Vagina (tissue), 2 donors: ENCODE measurements at regions not wholly inside any gene's neighbourhood (a gene's known extent, or its start where the extent isn't known, plus 50 kb on each side); places are given as distances from the start of the nearest gene placed in this dataset.
"Not testable (repeated sequence)": the region's sequence is repeated elsewhere in the genome, so short reads cannot be mapped to it uniquely, and the experiment has no call there.

Experiments
- DNase-seq, 2 donors: peaks; one replicate each; pipeline ENCODE4 v3.0.0-alpha.2; 2017; ENCODE audit errors: extremely low spot score in 2 of 2
- H3K27ac ChIP-seq: fragments of 200-600 bp; sonication (generic); one replicate; pipeline ENCODE4 v1.5.1; 2019
- H3K27me3 ChIP-seq: fragments of 200-600 bp; sonication (generic); one replicate; pipeline ENCODE4 v1.5.1; 2019
- H3K36me3 ChIP-seq, 2 donors: fragments of 200-600 bp; sonication (generic); one replicate each; pipeline ENCODE4 v1.5.1; 2017 to 2019
- H3K4me1 ChIP-seq: fragments of 200-600 bp; sonication (generic); one replicate; pipeline ENCODE4 v1.5.1; 2019
- H3K4me3 ChIP-seq, 2 donors: fragments of 200-600 bp; sonication (generic); 1 replicate in 1 of 2; 2 replicates in 1 of 2; pipeline ENCODE4 v1.5.1; 2016 to 2019
- H3K9me3 ChIP-seq: fragments of 200-600 bp; sonication (generic); one replicate; pipeline ENCODE4 v1.5.1; 2019
- POLR2A ChIP-seq, 2 donors: fragments of 450-650 bp; IDR thresholded peaks; one replicate each; pipeline ENCODE4 v1.6.1; 2017; ENCODE audit warnings: antibody characterized with exemption in 2 of 2, mild to moderate bottlenecking in 2 of 2, moderate library complexity in 2 of 2
- POLR2AphosphoS5 ChIP-seq, 2 donors: sonication (generic); formaldehyde crosslinking; IDR thresholded peaks; one replicate each; pipeline ENCODE4 v1.9.0; 2017; ENCODE audit warnings: antibody characterized with exemption in 2 of 2, mild to moderate bottlenecking in 2 of 2, low read depth in 1 of 2; ENCODE audit not compliant: insufficient read depth in 1 of 2
- intact Hi-C: fragments of 100-400 bp; cut with DNase I; formaldehyde crosslinking; loops from one replicate; pipeline ENCODE4 v1.15.1; 2023
- TF ChIP-seq, protein P1 (sequence below), 3 experiments: fragments of 450-650 bp in 2 of 3; fragments of 200-600 bp in 1 of 3; sonication (generic) in 1 of 3; IDR thresholded peaks; one replicate each; pipeline ENCODE4 v1.5.1; 2017 to 2019; ENCODE audit warnings: antibody characterized with exemption in 3 of 3, mild to moderate bottlenecking in 2 of 3, moderate library complexity in 2 of 3

DNA sequence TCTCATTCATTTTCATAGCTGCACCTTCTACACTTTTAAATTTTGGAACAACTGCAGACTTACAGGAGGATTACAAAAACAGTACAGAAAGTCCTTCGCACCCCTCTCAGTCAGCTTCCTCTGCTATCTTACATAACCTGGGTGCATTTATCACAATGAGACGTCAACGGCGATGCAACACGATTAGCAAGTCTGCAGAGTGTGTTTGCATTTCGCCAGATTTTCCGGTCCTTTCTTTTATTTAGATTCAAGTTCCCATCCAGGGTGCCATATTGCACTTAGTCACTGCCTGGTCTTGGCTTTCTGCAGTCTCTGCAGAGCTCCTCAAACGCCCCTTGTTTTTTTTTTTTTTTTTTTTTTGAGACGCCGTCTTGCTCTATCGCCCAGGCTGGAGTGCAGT is 85.9 kb downstream of the ASMT start:
- Histone ChIP-seq H3K27ac (no peak overlapping the region), H3K4me3 (no peak overlapping the region), H3K4me1 (no peaks in the 10 kb centered on the region), H3K9me3 (no peaks in the 10 kb centered on the region), H3K36me3 (no peaks in the 10 kb centered on the region), H3K27me3 (no peaks in the 10 kb centered on the region)
- intact Hi-C loops: no loop called here
- no peak for TF ChIP-seq POLR2A (IDR thresholded peaks at IDR 0.05)
- TF ChIP-seq, protein P1, sequence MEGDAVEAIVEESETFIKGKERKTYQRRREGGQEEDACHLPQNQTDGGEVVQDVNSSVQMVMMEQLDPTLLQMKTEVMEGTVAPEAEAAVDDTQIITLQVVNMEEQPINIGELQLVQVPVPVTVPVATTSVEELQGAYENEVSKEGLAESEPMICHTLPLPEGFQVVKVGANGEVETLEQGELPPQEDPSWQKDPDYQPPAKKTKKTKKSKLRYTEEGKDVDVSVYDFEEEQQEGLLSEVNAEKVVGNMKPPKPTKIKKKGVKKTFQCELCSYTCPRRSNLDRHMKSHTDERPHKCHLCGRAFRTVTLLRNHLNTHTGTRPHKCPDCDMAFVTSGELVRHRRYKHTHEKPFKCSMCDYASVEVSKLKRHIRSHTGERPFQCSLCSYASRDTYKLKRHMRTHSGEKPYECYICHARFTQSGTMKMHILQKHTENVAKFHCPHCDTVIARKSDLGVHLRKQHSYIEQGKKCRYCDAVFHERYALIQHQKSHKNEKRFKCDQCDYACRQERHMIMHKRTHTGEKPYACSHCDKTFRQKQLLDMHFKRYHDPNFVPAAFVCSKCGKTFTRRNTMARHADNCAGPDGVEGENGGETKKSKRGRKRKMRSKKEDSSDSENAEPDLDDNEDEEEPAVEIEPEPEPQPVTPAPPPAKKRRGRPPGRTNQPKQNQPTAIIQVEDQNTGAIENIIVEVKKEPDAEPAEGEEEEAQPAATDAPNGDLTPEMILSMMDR (IDR thresholded peaks at IDR 0.05): no peak
- TF ChIP-seq POLR2AphosphoS5 (IDR thresholded peaks at IDR 0.05; ENCODE audit: insufficient read depth in 1 of 2, low read depth in 1 of 2): no peak
- DNase-seq: no peak

DNA sequence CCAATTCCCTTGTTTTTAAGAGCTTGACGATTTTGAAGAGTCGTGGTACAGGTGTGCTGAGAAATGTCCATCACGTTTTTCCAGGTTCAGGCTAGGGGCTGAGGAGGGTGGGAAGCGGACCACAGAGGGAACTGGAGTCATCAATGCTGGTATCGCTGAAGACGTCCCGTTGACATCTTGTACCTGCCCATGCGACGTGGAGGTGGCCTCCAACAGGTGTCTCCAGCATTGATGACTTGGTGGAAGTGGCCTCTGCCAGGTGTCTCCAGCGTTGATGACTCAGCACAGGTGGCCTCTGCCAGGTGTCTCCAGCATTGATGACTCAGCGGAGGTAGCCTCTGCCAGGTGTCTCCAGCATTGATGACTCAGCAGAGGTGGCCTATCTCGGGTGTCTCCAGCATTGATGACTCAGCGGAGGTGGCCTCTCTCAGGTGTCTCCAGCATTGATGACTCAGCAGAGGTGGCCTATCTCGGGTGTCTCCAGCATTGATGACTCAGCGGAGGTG is 86.6 kb downstream of the ASMT start:
- H3K4me3 ChIP-seq, H3K36me3 ChIP-seq, H3K27ac ChIP-seq, H3K4me1 ChIP-seq, intact Hi-C loops, H3K9me3 ChIP-seq, H3K27me3 ChIP-seq: not testable (repeated sequence)
- DNase-seq: peak in 1 of 2 donors; percentile 69

DNA sequence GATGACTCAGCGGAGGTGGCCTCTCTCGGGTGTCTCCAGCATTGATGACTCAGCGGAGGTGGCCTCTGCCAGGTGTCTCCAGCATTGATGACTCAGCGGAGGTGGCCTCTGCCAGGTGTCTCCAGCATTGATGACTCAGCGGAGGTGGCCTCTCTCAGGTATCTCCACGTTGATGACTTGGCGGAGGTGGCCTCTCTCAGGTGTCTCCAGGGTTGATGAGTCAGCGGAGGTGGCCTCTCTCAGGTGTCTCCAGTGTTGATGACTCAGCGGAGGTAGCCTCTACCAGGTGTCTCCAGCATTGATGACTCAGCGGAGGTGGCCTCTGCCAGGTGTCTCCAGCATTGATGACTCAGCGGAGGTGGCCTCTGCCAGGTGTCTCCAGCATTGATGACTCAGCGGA is 87.3 kb downstream of the ASMT start:
- H3K4me1 ChIP-seq, intact Hi-C loops, H3K27me3 ChIP-seq, H3K36me3 ChIP-seq, DNase-seq, H3K27ac ChIP-seq, H3K4me3 ChIP-seq, H3K9me3 ChIP-seq: not testable (repeated sequence)

DNA sequence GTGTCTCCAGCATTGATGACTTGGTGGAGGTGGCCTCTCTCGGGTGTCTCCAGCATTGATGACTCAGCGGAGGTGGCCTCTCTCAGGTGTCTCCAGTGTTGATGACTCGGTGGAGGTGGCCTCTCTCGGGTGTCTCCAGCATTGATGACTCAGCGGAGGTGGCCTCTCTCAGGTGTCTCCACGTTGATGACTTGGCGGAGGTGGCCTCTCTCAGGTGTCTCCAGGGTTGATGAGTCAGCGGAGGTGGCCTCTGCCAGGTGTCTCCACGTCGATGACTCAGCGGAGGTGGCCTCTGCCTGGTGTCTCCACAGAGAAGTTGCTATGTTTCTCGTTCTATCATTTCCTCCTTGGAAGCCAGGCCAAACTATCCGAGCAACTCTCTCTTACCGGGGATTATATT is 87.7 kb downstream of the ASMT start:
- H3K27me3 ChIP-seq: not testable (repeated sequence)

DNA sequence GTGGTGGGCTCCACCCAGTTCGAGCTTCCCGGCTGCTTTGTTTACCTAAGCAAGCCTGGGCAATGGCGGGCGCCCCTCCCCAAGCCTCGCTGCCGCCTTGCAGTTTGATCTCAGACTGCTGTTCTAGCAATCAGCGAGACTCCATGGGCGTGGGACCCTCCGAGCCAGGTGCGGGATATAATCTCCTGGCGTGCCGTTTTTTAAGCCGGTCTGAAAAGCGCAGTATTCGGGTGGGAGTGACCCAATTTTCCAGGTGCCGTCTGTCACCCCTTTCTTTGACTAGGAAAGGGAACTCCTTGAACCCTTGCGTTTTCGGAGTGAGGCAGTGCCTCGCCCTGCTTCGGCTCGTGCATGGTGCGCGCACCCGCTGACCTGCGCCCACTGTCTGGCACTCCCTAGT is 94.4 kb downstream of the ASMT start:
- H3K36me3 ChIP-seq, intact Hi-C loops, H3K27me3 ChIP-seq: not testable (repeated sequence)

More for the DNA sequence above, 87.7 kb downstream of the ASMT start:
- H3K27ac ChIP-seq, intact Hi-C loops, H3K4me1 ChIP-seq, H3K36me3 ChIP-seq, H3K9me3 ChIP-seq, H3K4me3 ChIP-seq: not testable (repeated sequence)
- peak in 1 of 2 donors; percentile 10 for DNase-seq

DNA sequence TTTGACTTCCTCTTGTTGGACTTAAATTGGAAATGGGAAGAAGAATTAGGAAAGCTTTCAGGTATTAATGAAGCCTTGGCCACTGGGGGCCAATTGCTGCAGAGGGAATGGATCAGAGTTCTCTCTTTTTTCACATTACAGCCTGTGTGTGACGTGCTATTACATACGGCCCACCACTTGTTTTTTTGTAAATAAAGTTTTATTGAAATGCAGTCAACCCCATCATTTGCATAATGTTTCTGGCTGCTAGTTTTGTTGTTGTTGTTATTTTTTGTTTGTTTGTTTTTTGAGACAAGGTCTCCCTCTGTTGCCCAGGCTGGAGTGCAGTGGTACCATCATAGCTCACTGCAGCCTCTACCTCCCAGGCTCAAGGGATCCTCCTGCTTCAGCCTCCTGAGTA is 98.4 kb downstream of the ASMT start:
- DNase-seq: no peak
- no peak overlapping the region for H3K27ac ChIP-seq
- TF ChIP-seq POLR2A (IDR thresholded peaks at IDR 0.05): no peak
- TF ChIP-seq, protein P1 (IDR thresholded peaks at IDR 0.05): no peak
- no peak for TF ChIP-seq POLR2AphosphoS5 (IDR thresholded peaks at IDR 0.05; ENCODE audit: insufficient read depth in 1 of 2, low read depth in 1 of 2)
- H3K4me3 ChIP-seq: no peak overlapping the region
- no peaks in the 10 kb centered on the region for H3K4me1 ChIP-seq
- H3K27me3 ChIP-seq: no peaks in the 10 kb centered on the region
- no peaks in the 10 kb centered on the region for H3K9me3 ChIP-seq
- intact Hi-C loops: no loop called here
- no peaks in the 10 kb centered on the region for H3K36me3 ChIP-seq

More for the DNA sequence above, 94.4 kb downstream of the ASMT start:
- H3K9me3 ChIP-seq, H3K4me3 ChIP-seq, H3K4me1 ChIP-seq, DNase-seq, H3K27ac ChIP-seq: not testable (repeated sequence)

DNA sequence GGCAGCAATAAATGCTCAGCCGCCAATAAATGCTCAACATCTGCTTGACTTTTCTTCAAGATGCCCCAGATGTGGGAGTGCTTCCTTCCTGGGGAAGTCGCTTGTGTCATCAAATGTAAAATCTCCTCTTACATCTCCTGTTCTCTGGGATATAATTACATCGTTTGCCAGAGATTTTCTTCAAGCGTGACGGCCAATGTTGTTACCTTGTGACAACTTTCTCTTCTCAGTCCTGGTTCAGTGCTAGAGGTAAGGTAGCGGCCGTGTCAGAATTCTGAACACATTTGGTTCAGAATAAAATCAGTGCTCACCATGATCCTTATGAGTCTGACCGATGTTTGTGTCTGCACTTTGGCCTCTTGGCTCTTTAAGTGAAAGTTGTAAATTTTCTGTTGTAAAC is 102.5 kb downstream of the ASMT start:
- no peaks in the 10 kb centered on the region for H3K4me1 ChIP-seq
- no peaks in the 10 kb centered on the region for H3K36me3 ChIP-seq
- H3K27ac ChIP-seq: no peak overlapping the region
- intact Hi-C loops: no loop called here
- H3K4me3 ChIP-seq: no peak overlapping the region
- TF ChIP-seq POLR2AphosphoS5 (IDR thresholded peaks at IDR 0.05; ENCODE audit: insufficient read depth in 1 of 2, low read depth in 1 of 2) (no peak), POLR2A (IDR thresholded peaks at IDR 0.05) (no peak)
- TF ChIP-seq, protein P1 (IDR thresholded peaks at IDR 0.05): no peak
- H3K27me3 ChIP-seq: no peaks in the 10 kb centered on the region
- no peak for DNase-seq
- H3K9me3 ChIP-seq: no peaks in the 10 kb centered on the region
